SU-DHL-6 (cell line): ENCODE measurements at regions not wholly inside any gene's neighbourhood (a gene's known extent, or its start where the extent isn't known, plus 50 kb on each side); places are given as distances from the start of the nearest gene placed in this dataset.

ENCODE experiments used
- H2AFZ ChIP-seq: fragments of 200-600 bp; sonication (generic); 2 replicates; pipeline ENCODE4 v1.6.1; 2014; ENCODE audit warnings: low read depth, mild to moderate bottlenecking, moderate library complexity, mixed read lengths, antibody characterized with exemption, low read length; ENCODE audit not compliant: severe bottlenecking
- H3F3A ChIP-seq: fragments of 200-600 bp; shearing (Covaris generic); 2 replicates; pipeline ENCODE4 v1.6.0; 2016; ENCODE audit warnings: antibody characterized with exemption, mild to moderate bottlenecking; ENCODE audit not compliant: insufficient read depth
- H3K27ac ChIP-seq: fragments of 200-600 bp; sonication (generic); 2 replicates; pipeline ENCODE4 v1.5.1; 2016; ENCODE audit warnings: low read depth, mild to moderate bottlenecking, low read length, moderate library complexity, mixed read lengths
- H3K27me3 ChIP-seq: fragments of 200-600 bp; sonication (generic), shearing (Covaris generic); 2 replicates; pipeline ENCODE4 v1.6.0; 2014; ENCODE audit warnings: mild to moderate bottlenecking, low read length
- H3K36me3 ChIP-seq: fragments of 200-600 bp; sonication (generic); 2 replicates; pipeline ENCODE4 v1.6.1; 2014; ENCODE audit warnings: mild to moderate bottlenecking, low read length, mixed read lengths
- H3K4me2 ChIP-seq: fragments of 300-600, 200-600 bp; shearing (Covaris generic), sonication (generic); 2 replicates; pipeline ENCODE4 v1.6.0; 2014; ENCODE audit warnings: low read length, low read depth, mild to moderate bottlenecking; ENCODE audit not compliant: poor library complexity, severe bottlenecking
- H3K4me3 ChIP-seq: fragments of 200-600 bp; sonication (generic); 2 replicates; pipeline ENCODE4 v1.5.1; 2014; ENCODE audit warnings: antibody characterized with exemption, low read length, mild to moderate bottlenecking, mixed read lengths; ENCODE audit not compliant: insufficient read depth, poor library complexity, severe bottlenecking
- H3K79me2 ChIP-seq: fragments of 200-600 bp; sonication (generic); 2 replicates; pipeline ENCODE4 v1.6.1; 2014; ENCODE audit warnings: mild to moderate bottlenecking, low read length, moderate library complexity; ENCODE audit not compliant: insufficient read depth
- H3K9ac ChIP-seq: fragments of 200-600 bp; sonication (generic); 2 replicates; pipeline ENCODE4 v1.7.0; 2014; ENCODE audit warnings: mild to moderate bottlenecking, low read length
- H3K9me2 ChIP-seq: fragments of 200-600 bp; sonication (generic); replicated peaks from 2 replicates; pipeline ENCODE4 v1.6.1; 2014; ENCODE audit warnings: low read length; ENCODE audit not compliant: insufficient read depth
- H3K9me3 ChIP-seq: fragments of 200-600 bp; sonication (generic); 2 replicates; pipeline ENCODE4 v1.6.1; 2014; ENCODE audit warnings: low read length, mixed read lengths; ENCODE audit not compliant: insufficient read depth
- H4K20me1 ChIP-seq: fragments of 200-600 bp; sonication (generic); 2 replicates; pipeline ENCODE4 v1.6.1; 2014; ENCODE audit warnings: low read depth, mild to moderate bottlenecking, antibody characterized with exemption, low read length, moderate library complexity, mixed read lengths
- EZH2phosphoT487 ChIP-seq: fragments of 200-600 bp; sonication (generic), shearing (Covaris generic); conservative IDR thresholded peaks from 2 replicates; pipeline ENCODE4 v1.6.1; 2018; ENCODE audit warnings: mild to moderate bottlenecking, antibody characterized with exemption, low read length, moderate library complexity, mixed read lengths
- TF ChIP-seq, protein P1 (sequence below): fragments of 200-600 bp; sonication (generic); IDR thresholded peaks from one replicate; pipeline ENCODE4 v1.5.1; 2017; ENCODE audit warnings: antibody characterized with exemption, mild to moderate bottlenecking, low read length, moderate library complexity; ENCODE audit not compliant: insufficient read depth, poor library complexity, severe bottlenecking

DNA sequence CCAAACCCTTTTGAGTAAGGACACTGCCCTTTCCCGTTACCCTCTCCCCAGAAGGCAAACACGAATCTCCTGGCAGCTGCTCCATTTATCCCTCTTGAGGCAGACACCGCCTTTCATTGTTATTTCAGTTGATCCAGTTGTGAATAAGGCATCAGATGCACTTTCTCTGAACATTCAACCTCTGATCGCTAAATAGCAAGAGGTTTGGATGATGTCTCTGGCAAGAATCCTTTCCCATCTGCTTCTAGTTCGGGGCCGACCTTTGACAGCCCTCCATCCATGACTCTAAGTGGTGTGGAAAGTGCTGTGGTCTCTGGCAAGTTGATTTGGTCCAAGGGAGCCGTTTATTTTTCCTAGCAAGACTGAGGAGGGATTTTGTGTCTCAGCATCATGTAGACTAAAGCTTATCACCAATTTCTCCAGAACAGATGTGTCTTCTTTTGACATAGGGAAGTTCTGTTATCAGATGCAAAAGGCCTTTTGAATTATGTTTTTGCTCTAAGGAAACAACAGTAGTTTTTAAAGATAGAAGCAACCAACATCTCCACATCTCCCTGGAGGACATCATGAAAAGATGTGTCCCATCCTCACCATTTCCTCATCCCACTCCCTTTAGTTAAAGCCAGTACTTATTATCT lies 123.6 kb downstream of the CCDC34 start:
- no peak overlapping the region for H3K9ac ChIP-seq
- no peak for TF ChIP-seq EZH2phosphoT487
- TF ChIP-seq, protein P1, sequence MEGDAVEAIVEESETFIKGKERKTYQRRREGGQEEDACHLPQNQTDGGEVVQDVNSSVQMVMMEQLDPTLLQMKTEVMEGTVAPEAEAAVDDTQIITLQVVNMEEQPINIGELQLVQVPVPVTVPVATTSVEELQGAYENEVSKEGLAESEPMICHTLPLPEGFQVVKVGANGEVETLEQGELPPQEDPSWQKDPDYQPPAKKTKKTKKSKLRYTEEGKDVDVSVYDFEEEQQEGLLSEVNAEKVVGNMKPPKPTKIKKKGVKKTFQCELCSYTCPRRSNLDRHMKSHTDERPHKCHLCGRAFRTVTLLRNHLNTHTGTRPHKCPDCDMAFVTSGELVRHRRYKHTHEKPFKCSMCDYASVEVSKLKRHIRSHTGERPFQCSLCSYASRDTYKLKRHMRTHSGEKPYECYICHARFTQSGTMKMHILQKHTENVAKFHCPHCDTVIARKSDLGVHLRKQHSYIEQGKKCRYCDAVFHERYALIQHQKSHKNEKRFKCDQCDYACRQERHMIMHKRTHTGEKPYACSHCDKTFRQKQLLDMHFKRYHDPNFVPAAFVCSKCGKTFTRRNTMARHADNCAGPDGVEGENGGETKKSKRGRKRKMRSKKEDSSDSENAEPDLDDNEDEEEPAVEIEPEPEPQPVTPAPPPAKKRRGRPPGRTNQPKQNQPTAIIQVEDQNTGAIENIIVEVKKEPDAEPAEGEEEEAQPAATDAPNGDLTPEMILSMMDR, result no peak
- no peaks in the 10 kb centered on the region for H3K9me3 ChIP-seq
- no peaks in the 10 kb centered on the region for H4K20me1 ChIP-seq
- no peak overlapping the region for H3K4me2 ChIP-seq
- no peak overlapping the region for H3K4me3 ChIP-seq
- H3K36me3 ChIP-seq, result no peaks in the 10 kb centered on the region
- H3K27ac ChIP-seq, result no peak overlapping the region
- no peaks in the 10 kb centered on the region for H3K9me2 ChIP-seq
- H3K27me3 ChIP-seq, result no peaks in the 10 kb centered on the region
- H3K79me2 ChIP-seq, result no peaks in the 10 kb centered on the region
- no peak overlapping the region for H2AFZ ChIP-seq
- H3F3A ChIP-seq, result no peaks in the 10 kb centered on the region

DNA sequence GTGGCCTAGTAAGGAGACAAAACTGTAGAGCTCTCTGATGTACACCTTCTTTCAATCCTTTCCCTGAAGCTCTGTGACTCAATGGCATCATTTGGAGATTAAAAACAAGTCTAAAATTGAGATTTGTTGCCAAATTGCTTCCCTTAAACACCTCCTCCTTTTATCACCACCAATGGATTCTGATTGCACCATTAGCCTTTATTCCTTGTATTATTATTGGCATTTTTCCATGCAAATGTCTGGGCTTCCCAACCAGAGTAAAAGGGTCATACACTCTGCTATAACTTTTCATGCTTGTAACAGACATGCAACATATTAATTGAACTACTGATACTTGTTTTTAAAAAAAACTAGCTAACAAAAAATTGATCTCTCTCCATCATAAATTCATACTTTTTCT lies 124.2 kb downstream of the CCDC34 start:
- Histone ChIP-seq H3K79me2 (no peaks in the 10 kb centered on the region), H3K4me3 (no peak overlapping the region), H3K9me2 (no peaks in the 10 kb centered on the region), H2AFZ (no peak overlapping the region), H3K9ac (no peak overlapping the region), H3K36me3 (no peaks in the 10 kb centered on the region), H3K9me3 (no peaks in the 10 kb centered on the region), H3K4me2 (no peak overlapping the region), H3K27me3 (no peaks in the 10 kb centered on the region), H3K27ac (no peak overlapping the region), H3F3A (no peaks in the 10 kb centered on the region), H4K20me1 (no peaks in the 10 kb centered on the region)
- TF ChIP-seq EZH2phosphoT487, result no peak
- TF ChIP-seq, protein P1, result no peak

DNA sequence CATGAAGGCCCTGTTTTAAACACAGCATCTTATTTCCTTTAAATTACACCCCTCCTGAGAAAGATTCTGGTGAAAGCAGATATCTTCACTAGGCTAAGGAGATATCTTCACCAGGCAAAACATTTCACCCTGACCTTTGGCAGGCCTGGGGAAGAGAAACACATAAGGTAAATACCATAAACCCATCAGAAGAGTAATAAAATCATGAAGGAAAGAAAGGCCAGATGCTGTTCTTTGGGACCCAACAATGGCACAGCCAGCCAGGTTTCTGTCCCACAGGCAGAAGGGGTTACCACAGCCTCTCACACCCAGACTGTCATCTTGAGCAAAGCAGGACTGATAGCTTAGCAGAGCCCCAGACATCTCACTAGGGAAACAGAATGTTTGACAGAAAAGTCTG lies 125.4 kb downstream of the CCDC34 start:
- Histone ChIP-seq H2AFZ (no peak overlapping the region), H3F3A (no peaks in the 10 kb centered on the region), H3K79me2 (no peaks in the 10 kb centered on the region), H3K9me3 (no peaks in the 10 kb centered on the region), H3K27me3 (no peaks in the 10 kb centered on the region), H3K9ac (no peak overlapping the region), H4K20me1 (no peaks in the 10 kb centered on the region), H3K4me3 (no peak overlapping the region), H3K36me3 (no peaks in the 10 kb centered on the region), H3K4me2 (no peak overlapping the region), H3K27ac (no peak overlapping the region), H3K9me2 (no peaks in the 10 kb centered on the region)
- TF ChIP-seq, protein P1, result no peak
- no peak for TF ChIP-seq EZH2phosphoT487
